Stomach (tissue), 8 donors: ENCODE measurements at regions not wholly inside any gene's neighbourhood (a gene's known extent, or its start where the extent isn't known, plus 50 kb on each side); places are given as distances from the start of the nearest gene placed in this dataset.

Experiments
- DNase-seq, 2 donors: peaks; one replicate each; pipeline versions ENCODE4 v3.0.0 to v3.0.0-alpha.2; 2013 to 2019
- H3K27ac ChIP-seq, 5 donors: fragments of 200-600 bp in 4 of 5; sonication (generic) in 4 of 5; one replicate each; pipeline ENCODE4 v1.5.1; 2013 to 2019; ENCODE audit warnings: mild to moderate bottlenecking in 1 of 5, moderate library complexity in 1 of 5
- H3K27me3 ChIP-seq, 3 donors: fragments of 200-600 bp; sonication (generic); one replicate each; pipeline ENCODE4 v1.5.1; 2017 to 2019; ENCODE audit warnings: mixed run types in 1 of 3
- H3K36me3 ChIP-seq, 4 donors: fragments of 200-600 bp; sonication (generic); 1 replicate in 3 of 4; 2 replicates in 1 of 4; pipeline ENCODE4 v1.5.1; 2016 to 2019
- H3K4me1 ChIP-seq, 4 donors: fragments of 200-600 bp; sonication (generic); one replicate each; pipeline ENCODE4 v1.5.1; 2016 to 2019
- H3K4me3 ChIP-seq, 4 donors: fragments of 200-600 bp; sonication (generic) in 3 of 4; one replicate each; pipeline ENCODE4 v1.5.1; 2016 to 2019; ENCODE audit warnings: mild to moderate bottlenecking in 1 of 4
- H3K9me3 ChIP-seq, 4 donors: fragments of 200-600 bp; sonication (generic); one replicate each; pipeline ENCODE4 v1.5.1; 2016 to 2019
- CTCF ChIP-seq, 7 experiments: fragments of 450-650 bp in 4 of 7; fragments of 200-600 bp in 3 of 7; sonication (generic) in 3 of 7; IDR thresholded peaks; one replicate each; pipeline ENCODE4 v1.5.1; 2016 to 2019; ENCODE audit warnings: antibody characterized with exemption in 7 of 7, control low read depth in 2 of 7, mild to moderate bottlenecking in 1 of 7
- EP300 ChIP-seq: sonication (generic); formaldehyde crosslinking; IDR thresholded peaks from one replicate; pipeline ENCODE4 v1.6.1; 2017; ENCODE audit warnings: antibody characterized with exemption
- POLR2A ChIP-seq, 4 donors: fragments of 450-650 bp; IDR thresholded peaks; one replicate each; pipeline ENCODE4 v1.6.1; 2016; ENCODE audit warnings: antibody characterized with exemption in 4 of 4, control low read depth in 2 of 4, mild to moderate bottlenecking in 1 of 4, moderate library complexity in 1 of 4
- POLR2AphosphoS5 ChIP-seq, 3 donors: sonication (generic); formaldehyde crosslinking; IDR thresholded peaks; one replicate each; pipeline ENCODE4 v1.6.1; 2016; ENCODE audit warnings: antibody characterized with exemption in 3 of 3
- WGBS, 5 donors: extraction: QIAGEN DNeasy Blood & Tissue Kit in 3 of 5; methylation state at CpG; one replicate each; pipeline versions ENCODE4 v1.1.5 to v1.1.7; 2013 to 2018; 5-methylcytosine and 5-hydroxymethylcytosine counted together
- intact Hi-C: fragments of 100-400 bp; cut with DNase I; formaldehyde crosslinking; loops from one replicate; pipeline ENCODE4 v1.15.1; 2023; ENCODE audit warnings: low total_unique reads
- donor health status: healthy with polysubstance abuse.
- donor health status: Bipolar disorder and iron deficiency.
- donor health status: healthy.

- TF ChIP-seq EP300 (no peak), POLR2AphosphoS5 (IDR thresholded peaks at IDR 0.05) (no peak), CTCF (IDR thresholded peaks at IDR 0.05) (no peak)
- no peaks in the 10 kb centered on the region for H3K27me3 ChIP-seq
- no peaks in the 10 kb centered on the region for H3K9me3 ChIP-seq
- H3K27ac ChIP-seq = no peak overlapping the region
- intact Hi-C loops = no loop called here
- no peaks in the 10 kb centered on the region for H3K4me1 ChIP-seq
- H3K4me3 ChIP-seq = no peak overlapping the region
- DNase-seq = peak in 1 of 2 donors; percentile 27
- no peaks in the 10 kb centered on the region for H3K36me3 ChIP-seq
- WGBS, 5 donors = 0% methylated on average over 1 of the region's 1 CpG
Observed at GRCh38 chr10:55024713-55025112, 223.7 kb upstream of the PCDH15 start.

GRCh38 chr10:55019439-55019838 is 218.4 kb upstream of the PCDH15 start:
- WGBS, 5 donors = 13 to 53% (median 40%) methylated on average over 2 of the region's 2 CpGs
- H3K27me3 ChIP-seq = no peaks in the 10 kb centered on the region
- no peak overlapping the region for H3K4me3 ChIP-seq
- H3K4me1 ChIP-seq = no peaks in the 10 kb centered on the region
- no peaks in the 10 kb centered on the region for H3K9me3 ChIP-seq
- H3K27ac ChIP-seq = no peak overlapping the region
- intact Hi-C loops = no loop called here
- no peaks in the 10 kb centered on the region for H3K36me3 ChIP-seq
- DNase-seq = peak in 1 of 2 donors; percentile 9
- no peak for TF ChIP-seq POLR2A (IDR thresholded peaks at IDR 0.05)
- TF ChIP-seq POLR2AphosphoS5 (IDR thresholded peaks at IDR 0.05) = no peak

- DNase-seq = no peak
- Histone ChIP-seq H3K27ac (no peak overlapping the region), H3K4me1 (no peaks in the 10 kb centered on the region), H3K27me3 (no peaks in the 10 kb centered on the region), H3K9me3 (no peaks in the 10 kb centered on the region), H3K4me3 (no peak overlapping the region), H3K36me3 (no peaks in the 10 kb centered on the region)
- intact Hi-C loops = no loop called here
- TF ChIP-seq EP300 (no peak), POLR2A (IDR thresholded peaks at IDR 0.05) (no peak), CTCF (IDR thresholded peaks at IDR 0.05) (no peak), POLR2AphosphoS5 (IDR thresholded peaks at IDR 0.05) (no peak)
Observed at GRCh38 chr10:55013318-55013717, 212.3 kb upstream of the PCDH15 start.

- no peaks in the 10 kb centered on the region for H3K27me3 ChIP-seq
- H3K27ac ChIP-seq = no peak overlapping the region
- H3K9me3 ChIP-seq = peaks cover 0 to 10% (median 3%) of the 10 kb centered on the region in 4 donors
- no peaks in the 10 kb centered on the region for H3K4me1 ChIP-seq
- intact Hi-C loops = no loop called here
- no peak for TF ChIP-seq EP300
- no peak for TF ChIP-seq CTCF (IDR thresholded peaks at IDR 0.05)
- TF ChIP-seq POLR2AphosphoS5 (IDR thresholded peaks at IDR 0.05) = no peak
- TF ChIP-seq POLR2A (IDR thresholded peaks at IDR 0.05) = no peak
- DNase-seq = no peak
- no peaks in the 10 kb centered on the region for H3K36me3 ChIP-seq
- no peak overlapping the region for H3K4me3 ChIP-seq
Observed at GRCh38 chr10:55002420-55002819, 201.4 kb upstream of the PCDH15 start.

GRCh38 chr10:55001422-55001821 is 200.4 kb upstream of the PCDH15 start:
- 50 to 77% (median 73%) methylated on average over 1 of the region's 1 CpG; no CpG with 5 or more reads in 2 of the 5 donors for WGBS, 5 donors
- TF ChIP-seq POLR2A (IDR thresholded peaks at IDR 0.05) = no peak
- no peak for TF ChIP-seq POLR2AphosphoS5 (IDR thresholded peaks at IDR 0.05)
- no peak for TF ChIP-seq CTCF (IDR thresholded peaks at IDR 0.05)
- TF ChIP-seq EP300 = no peak
- Histone ChIP-seq H3K27ac (no peak overlapping the region), H3K27me3 (no peaks in the 10 kb centered on the region), H3K4me3 (no peak overlapping the region), H3K4me1 (no peaks in the 10 kb centered on the region), H3K36me3 (no peaks in the 10 kb centered on the region), H3K9me3 (peaks cover 0 to 10% (median 3%) of the 10 kb centered on the region in 4 donors)
- intact Hi-C loops = no loop called here
- no peak for DNase-seq
